Endothelial cell of umbilical vein (primary cell): ENCODE measurements at regions not wholly inside any gene's neighbourhood (a gene's known extent, or its start where the extent isn't known, plus 50 kb on each side); places are given as distances from the start of the nearest gene placed in this dataset.

Source experiments
- CTCF ChIP-seq, 2 donors: IDR thresholded peaks; 1 replicate in 1 of 2; 2 replicates in 1 of 2; pipeline ENCODE4 v1.5.1; 2011; ENCODE audit warnings: low read length in 2 of 2, mild to moderate bottlenecking in 2 of 2, moderate library complexity in 2 of 2, control low read depth in 1 of 2, inconsistent platforms in 1 of 2, low read depth in 1 of 2; ENCODE audit not compliant: insufficient read depth in 1 of 2; ENCODE audit errors: extremely low read depth in 1 of 2
- GATA2 ChIP-seq: IDR thresholded peaks from 2 replicates; pipeline ENCODE4 v1.7.0; 2011; ENCODE audit warnings: low read depth, mild to moderate bottlenecking, moderate library complexity, mixed read lengths, low read length; ENCODE audit not compliant: insufficient read length, insufficient read depth
- MAX ChIP-seq: IDR thresholded peaks from 2 replicates; pipeline ENCODE4 v1.6.1; 2011; ENCODE audit not compliant: insufficient read depth, insufficient read length
- MYC ChIP-seq: IDR thresholded peaks from one replicate; pipeline ENCODE4 v1.6.1; 2011; ENCODE audit warnings: mild to moderate bottlenecking, low read depth, low read length
- POLR2A ChIP-seq: IDR thresholded peaks from 2 replicates; pipeline ENCODE4 v1.6.1; 2012; ENCODE audit warnings: low read depth, mild to moderate bottlenecking, control low read depth, low read length
- POLR2AphosphoS5 ChIP-seq: IDR thresholded peaks from 2 replicates; pipeline ENCODE4 v1.6.1; 2012; ENCODE audit warnings: low read depth, mild to moderate bottlenecking, control low read depth, low read length, moderate library complexity; ENCODE audit not compliant: insufficient read depth

DNA sequence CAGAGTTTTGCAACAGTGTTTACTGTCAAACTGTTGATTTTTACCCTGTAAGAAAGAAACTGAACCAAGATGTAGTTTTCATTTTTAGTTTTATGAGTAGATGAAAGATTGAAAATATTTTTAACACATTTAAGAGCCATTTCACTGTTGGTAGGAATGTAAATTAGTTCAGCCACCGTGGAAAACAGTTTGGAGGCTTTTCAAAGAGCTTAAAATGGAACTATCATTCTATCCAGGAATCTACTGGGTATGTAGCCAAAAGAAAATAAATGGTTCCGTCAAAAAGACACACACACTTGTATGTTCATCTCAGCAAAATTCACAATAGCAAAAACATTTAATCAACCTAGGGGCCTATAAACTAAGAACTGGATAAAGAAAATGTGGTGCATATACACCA lies 729.8 kb upstream of the CDH7 start:
- TF ChIP-seq CTCF (IDR thresholded peaks at IDR 0.05; ENCODE audit: extremely low read depth in 1 of 2, insufficient read depth in 1 of 2, low read depth in 1 of 2, low read length in 2 of 2) (no peak), POLR2A (no peak), POLR2AphosphoS5 (no peak), MAX (no peak), MYC (no peak), GATA2 (no peak)
